Mucosa of stomach (tissue), 1 donor: ENCODE measurements at regions not wholly inside any gene's neighbourhood (a gene's known extent, or its start where the extent isn't known, plus 50 kb on each side); places are given as distances from the start of the nearest gene placed in this dataset.
"Not testable (repeated sequence)": the region's sequence is repeated elsewhere in the genome, so short reads cannot be mapped to it uniquely, and the experiment has no call there.

Experiments
- H3K27me3 ChIP-seq: one replicate; pipeline ENCODE4 v1.7.0; 2013; ENCODE audit warnings: mild to moderate bottlenecking, low read length; ENCODE audit not compliant: control insufficient read depth, insufficient read depth
- H3K36me3 ChIP-seq: one replicate; pipeline ENCODE4 v1.7.0; 2013; ENCODE audit warnings: low read length; ENCODE audit not compliant: control insufficient read depth, insufficient read depth
- H3K4me1 ChIP-seq: one replicate; pipeline ENCODE4 v1.7.0; 2013; ENCODE audit warnings: mild to moderate bottlenecking, low read length; ENCODE audit not compliant: control insufficient read depth, insufficient read depth
- H3K4me3 ChIP-seq: one replicate; pipeline ENCODE4 v1.7.0; 2013; ENCODE audit warnings: low read length
- H3K9ac ChIP-seq: one replicate; pipeline ENCODE4 v1.7.0; 2013; ENCODE audit warnings: mild to moderate bottlenecking, low read length, moderate library complexity
- H3K9me3 ChIP-seq: one replicate; pipeline ENCODE4 v1.7.0; 2013; ENCODE audit warnings: mild to moderate bottlenecking, low read length, moderate library complexity; ENCODE audit not compliant: control insufficient read depth
- donor health status: Pancreatic carcinoma.

DNA sequence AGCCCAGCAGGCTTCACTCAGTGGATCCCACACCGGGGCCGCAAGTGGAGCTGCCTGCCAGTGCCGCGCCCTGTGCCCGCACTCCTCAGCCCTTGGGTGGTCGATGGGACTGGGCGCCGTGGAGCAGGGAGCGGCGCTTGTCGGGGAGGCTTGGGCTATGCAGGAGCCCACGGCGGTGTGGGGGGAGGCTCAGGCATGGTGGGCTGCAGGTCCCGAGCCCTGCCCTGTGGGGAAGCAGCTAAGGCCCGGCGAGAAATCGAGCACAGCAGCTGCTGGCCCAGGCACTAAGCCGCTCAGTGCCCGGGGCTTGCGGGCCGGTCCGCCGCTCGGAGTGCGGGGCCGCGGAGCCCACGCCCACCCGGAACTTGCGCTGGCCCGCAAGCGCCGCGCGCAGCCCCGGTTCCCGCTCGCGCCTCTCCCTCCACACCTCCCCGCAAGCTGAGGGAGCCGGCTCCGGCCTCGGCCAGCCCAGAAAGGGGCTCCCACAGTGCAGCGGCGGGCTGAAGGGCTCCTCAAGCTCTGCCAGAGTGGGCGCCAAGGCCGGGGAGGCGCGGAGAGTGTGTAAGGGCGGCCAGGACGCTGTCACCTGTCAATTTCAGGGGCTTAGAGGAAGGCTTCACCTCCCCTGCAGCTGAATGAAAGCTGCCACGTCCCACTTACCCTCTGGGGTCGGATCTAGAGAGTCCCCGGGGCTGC, 157.3 kb downstream of the LY86 start:
- H3K4me3 ChIP-seq, H3K36me3 ChIP-seq, H3K9me3 ChIP-seq, H3K27me3 ChIP-seq, H3K4me1 ChIP-seq, H3K9ac ChIP-seq: not testable (repeated sequence)

DNA sequence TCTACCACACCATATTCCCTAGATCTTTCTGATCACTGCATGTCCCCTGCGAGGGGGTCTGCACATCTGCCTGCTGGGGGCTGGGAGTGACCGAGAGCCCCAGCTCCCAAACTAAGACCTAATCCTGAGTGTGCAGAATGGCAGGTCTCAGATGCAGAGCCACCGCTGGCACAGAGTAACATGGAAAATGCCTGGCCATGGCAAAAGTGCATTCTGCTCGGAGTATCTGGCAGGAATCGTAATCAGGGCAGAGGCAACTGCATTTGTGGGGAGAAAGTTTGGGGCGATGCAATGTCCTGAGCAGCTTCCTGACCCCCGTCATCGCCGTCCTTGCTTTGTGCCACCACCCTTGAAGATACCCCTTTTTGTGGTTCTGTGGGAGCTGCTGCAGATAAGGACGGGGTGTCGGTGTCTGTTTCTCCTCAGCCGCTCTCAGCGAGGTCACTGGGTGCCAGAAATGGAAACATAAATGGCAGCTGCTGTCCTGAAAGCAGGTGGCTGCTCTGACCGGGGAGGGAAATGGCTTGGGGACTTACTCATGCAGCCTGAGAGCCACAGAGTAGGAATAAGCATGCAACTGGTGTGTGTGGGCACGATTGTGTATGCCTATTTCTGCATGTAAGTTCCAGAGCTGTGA, 157.9 kb downstream of the LY86 start:
- Histone ChIP-seq H3K27me3 (peaks cover 6% of the 10 kb centered on the region), H3K36me3 (no peaks in the 10 kb centered on the region), H3K9me3 (no peaks in the 10 kb centered on the region), H3K4me3 (no peak overlapping the region), H3K9ac (no peak overlapping the region), H3K4me1 (peaks cover 17% of the 10 kb centered on the region)

DNA sequence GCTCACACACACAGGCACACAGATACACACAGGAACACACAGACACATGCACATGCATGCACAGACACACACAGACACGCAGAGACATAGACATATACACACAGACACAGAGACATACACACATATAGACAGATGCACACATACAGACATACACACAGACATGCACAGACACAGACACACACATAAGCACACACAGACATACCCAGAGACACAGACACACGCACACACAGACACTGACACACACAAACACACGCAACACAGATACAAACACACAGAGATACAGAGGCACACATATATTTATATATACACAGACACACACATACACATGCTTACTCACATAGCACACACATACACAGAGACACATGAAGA, 158.4 kb downstream of the LY86 start:
- no peaks in the 10 kb centered on the region for H3K36me3 ChIP-seq
- H3K27me3 ChIP-seq, result peaks cover 6% of the 10 kb centered on the region
- H3K9ac ChIP-seq, result no peak overlapping the region
- H3K4me1 ChIP-seq, result peaks cover 22% of the 10 kb centered on the region
- H3K4me3 ChIP-seq, result no peak overlapping the region
- no peaks in the 10 kb centered on the region for H3K9me3 ChIP-seq

DNA sequence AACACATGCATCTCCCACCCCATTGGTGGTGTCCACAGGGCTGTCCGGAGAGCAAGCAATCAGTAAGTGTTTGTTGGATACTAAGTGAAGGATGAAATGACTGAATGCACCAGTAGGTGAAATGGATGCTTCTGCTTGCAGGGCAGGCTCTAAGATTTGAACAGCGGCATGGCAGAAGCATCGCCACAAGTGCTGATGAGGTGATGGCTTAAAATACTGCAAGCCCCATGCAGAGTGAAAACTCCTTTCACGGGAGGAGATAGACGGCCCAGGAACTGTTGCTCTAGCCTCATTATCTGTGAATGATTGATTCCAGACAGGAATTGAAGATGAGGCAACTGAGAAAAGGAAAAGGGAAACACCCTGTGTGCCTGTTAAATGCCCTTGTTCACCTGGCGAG, 158.9 kb downstream of the LY86 start:
- no peaks in the 10 kb centered on the region for H3K9me3 ChIP-seq
- H3K4me1 ChIP-seq, result peaks cover 25% of the 10 kb centered on the region
- no peak overlapping the region for H3K9ac ChIP-seq
- H3K27me3 ChIP-seq, result peaks cover 6% of the 10 kb centered on the region
- H3K4me3 ChIP-seq, result no peak overlapping the region
- H3K36me3 ChIP-seq, result no peaks in the 10 kb centered on the region

DNA sequence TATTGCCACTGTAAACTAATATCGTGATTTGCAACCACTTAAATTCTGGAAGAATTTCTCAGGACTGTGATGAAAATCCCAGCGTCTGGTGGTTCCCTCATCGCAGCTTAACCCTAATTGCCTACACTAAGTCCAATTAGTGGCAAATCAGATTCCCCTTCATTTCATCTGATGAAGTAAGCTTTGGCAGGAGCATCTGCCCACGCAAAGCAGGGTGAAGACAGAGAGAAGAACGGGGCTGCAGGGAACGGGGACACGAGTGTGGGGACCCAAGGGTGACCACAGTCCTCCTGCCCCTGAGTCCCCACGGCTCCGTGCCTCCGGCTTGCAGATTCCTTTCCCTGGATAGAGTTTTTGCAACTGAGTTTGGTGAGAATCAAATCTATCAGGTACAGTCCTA, 159.5 kb downstream of the LY86 start:
- peaks cover 25% of the 10 kb centered on the region for H3K4me1 ChIP-seq
- H3K4me3 ChIP-seq, result no peak overlapping the region

DNA sequence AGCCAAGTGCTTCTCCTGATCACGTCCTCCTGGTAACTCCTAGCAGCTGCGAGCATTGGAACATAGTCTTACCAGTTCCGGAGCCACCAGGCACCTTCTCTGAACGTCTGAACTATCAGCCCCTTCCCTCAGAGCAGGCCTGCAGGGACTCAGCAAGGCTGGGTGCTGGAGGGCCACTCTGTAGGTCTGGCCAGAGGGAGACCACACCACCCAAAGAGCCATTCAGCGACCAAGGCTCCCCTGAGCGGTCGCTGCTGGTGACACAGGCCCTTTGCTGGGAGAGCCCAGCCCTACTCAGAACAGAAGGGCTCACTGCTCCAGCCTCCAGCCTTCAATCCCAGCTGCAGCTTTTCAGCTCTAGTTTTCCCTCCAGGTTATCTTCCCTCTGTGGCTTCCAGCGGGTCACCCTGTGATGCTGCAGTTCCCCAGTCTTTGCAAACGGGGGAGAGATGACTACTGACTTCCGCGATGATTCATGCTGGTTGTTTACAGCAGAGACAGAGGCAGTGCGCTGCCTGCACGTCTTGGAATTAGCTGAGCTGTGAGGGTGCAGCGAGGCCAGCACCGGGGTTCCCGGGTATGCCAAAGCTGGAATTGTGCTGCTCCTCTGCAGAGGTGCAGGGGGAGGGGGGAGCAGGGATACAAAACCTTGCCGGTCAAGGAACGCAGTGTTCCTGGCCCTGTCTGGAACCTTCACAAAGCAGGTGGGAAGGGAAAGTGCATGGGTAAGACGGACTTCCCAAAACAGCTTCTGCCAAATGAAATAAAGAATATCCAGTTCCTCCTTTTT, 161.4 kb downstream of the LY86 start:
- H3K27me3 ChIP-seq, result peaks cover 6% of the 10 kb centered on the region
- H3K36me3 ChIP-seq, result no peaks in the 10 kb centered on the region
- H3K9me3 ChIP-seq, result no peaks in the 10 kb centered on the region
- H3K9ac ChIP-seq, result no peak overlapping the region
- H3K4me3 ChIP-seq, result no peak overlapping the region
- peaks cover 25% of the 10 kb centered on the region for H3K4me1 ChIP-seq

More for the DNA sequence above, 159.5 kb downstream of the LY86 start:
- no peaks in the 10 kb centered on the region for H3K36me3 ChIP-seq
- peaks cover 6% of the 10 kb centered on the region for H3K27me3 ChIP-seq
- no peaks in the 10 kb centered on the region for H3K9me3 ChIP-seq
- no peak overlapping the region for H3K9ac ChIP-seq

DNA sequence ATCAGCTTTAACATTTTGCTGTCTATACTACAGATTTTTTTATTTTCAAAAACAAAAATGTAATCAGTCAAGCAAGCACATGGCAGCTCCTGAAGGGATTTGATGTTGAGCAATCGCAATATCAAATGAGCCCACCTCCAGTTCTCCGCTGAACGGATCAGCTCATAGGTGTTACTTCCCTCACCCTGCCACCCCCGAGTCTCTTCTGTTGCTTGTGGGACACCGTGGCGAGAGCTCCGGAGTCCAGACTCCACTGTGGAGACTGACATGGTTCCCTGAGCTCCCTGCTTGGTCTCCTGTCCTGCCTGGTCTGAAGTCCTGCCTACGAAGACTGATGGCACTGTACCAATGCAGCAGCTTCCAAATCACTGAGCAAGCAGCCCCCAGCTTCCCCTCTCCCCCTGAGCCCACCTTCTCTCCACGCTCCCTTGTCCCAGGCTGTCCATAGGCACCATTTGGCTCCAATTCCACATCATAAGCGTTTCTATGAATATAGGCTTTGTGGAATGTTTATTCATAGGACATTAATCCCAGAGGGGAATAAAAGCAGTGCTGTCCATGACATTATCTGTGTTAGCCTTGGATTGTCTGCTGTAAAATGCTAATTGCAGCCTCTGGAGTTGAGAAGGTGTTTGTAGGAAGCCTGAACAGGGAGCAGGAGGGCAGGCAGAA, 162.2 kb downstream of the LY86 start:
- Histone ChIP-seq H3K27me3 (peaks cover 6% of the 10 kb centered on the region), H3K9me3 (no peaks in the 10 kb centered on the region), H3K4me1 (peaks cover 25% of the 10 kb centered on the region), H3K4me3 (no peak overlapping the region), H3K9ac (no peak overlapping the region), H3K36me3 (no peaks in the 10 kb centered on the region)

DNA sequence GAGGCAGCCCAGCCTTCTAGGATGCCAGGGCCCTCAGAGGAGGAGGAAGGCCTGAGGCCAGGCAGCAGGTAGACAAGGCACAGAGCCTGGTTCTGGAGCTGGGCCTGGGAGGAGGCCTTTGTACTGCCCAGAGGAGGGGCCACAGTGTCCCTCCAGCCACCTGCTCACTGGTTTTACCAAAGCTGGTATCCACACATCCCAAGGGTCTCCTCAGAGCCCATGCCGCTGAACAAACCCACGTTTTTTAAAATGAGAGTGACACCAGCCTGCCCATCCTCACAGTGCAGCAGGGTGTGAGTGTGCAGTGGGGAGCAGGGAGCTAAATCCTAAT, 162.7 kb downstream of the LY86 start:
- Histone ChIP-seq H3K4me3 (no peak overlapping the region), H3K9ac (no peak overlapping the region), H3K27me3 (peaks cover 6% of the 10 kb centered on the region), H3K4me1 (peaks cover 25% of the 10 kb centered on the region), H3K9me3 (no peaks in the 10 kb centered on the region), H3K36me3 (no peaks in the 10 kb centered on the region)

DNA sequence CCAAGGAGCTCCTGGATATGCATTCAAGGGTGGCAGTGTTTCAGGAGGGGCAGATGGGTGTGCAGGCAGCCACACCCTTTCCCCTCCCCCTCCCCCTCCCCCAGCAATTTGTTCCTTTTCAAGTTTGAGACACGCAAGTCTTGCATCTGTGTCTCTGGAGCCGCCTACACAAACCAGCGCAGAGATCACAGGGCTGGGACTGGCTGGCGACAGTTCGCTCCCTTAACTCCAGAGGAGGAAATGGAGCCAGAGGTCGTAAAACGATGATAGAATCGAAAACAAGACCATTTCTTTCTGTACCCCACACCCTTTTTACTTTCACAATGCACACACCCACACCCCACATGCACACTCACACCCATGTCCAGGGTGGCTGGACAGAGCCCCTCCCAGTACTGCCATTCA, 163.1 kb downstream of the LY86 start:
- H3K4me3 ChIP-seq, result no peak overlapping the region
- H3K36me3 ChIP-seq, result no peaks in the 10 kb centered on the region
- peaks cover 6% of the 10 kb centered on the region for H3K27me3 ChIP-seq
- H3K9ac ChIP-seq, result no peak overlapping the region
- H3K9me3 ChIP-seq, result no peaks in the 10 kb centered on the region
- H3K4me1 ChIP-seq, result peaks cover 25% of the 10 kb centered on the region

DNA sequence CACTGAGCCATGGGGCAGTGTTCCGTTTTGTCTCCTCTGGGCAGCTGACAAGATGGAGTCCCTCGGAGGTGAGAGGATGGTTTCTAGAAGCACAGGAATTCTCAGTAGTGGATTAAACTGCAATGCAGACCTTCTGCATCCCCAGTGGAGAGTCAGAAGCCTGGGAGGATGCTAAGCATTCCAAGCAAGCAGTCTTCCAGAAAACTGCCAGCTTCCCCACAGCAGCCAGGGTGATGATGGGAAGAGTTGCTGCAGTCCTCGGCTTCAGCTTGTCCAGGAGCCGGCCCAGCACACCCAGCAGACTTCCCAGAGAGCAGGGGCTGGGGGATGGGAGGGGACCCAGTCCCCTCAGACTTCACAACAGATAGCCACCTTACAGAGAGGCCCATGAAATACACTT, 163.6 kb downstream of the LY86 start:
- Histone ChIP-seq H3K9ac (no peak overlapping the region), H3K9me3 (no peaks in the 10 kb centered on the region), H3K36me3 (no peaks in the 10 kb centered on the region), H3K4me3 (no peak overlapping the region), H3K27me3 (peaks cover 6% of the 10 kb centered on the region), H3K4me1 (peaks cover 25% of the 10 kb centered on the region)

DNA sequence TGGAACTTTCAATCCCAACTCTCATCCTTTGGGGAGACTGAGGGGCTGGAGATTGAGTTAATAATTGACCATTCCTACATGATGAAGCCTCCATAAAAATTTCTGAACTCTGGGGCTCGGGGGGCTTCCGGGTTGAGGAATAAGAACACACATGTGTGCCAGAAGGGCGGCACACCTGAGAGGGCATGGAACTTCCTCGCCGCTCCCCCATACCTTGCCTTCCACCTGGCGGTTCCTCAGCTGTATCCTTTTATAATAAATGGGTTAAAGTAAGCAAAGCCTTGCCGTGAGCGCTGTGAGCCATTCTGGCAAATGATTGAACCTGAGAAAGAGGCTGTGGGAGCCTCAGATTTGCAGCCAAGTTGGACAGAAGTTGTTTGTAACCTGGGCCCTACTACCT, 164.8 kb downstream of the LY86 start:
- H3K9me3 ChIP-seq, result no peaks in the 10 kb centered on the region
- H3K4me1 ChIP-seq, result peaks cover 27% of the 10 kb centered on the region
- H3K9ac ChIP-seq, result no peak overlapping the region
- no peak overlapping the region for H3K4me3 ChIP-seq
- no peaks in the 10 kb centered on the region for H3K36me3 ChIP-seq
- H3K27me3 ChIP-seq, result peaks cover 4% of the 10 kb centered on the region

DNA sequence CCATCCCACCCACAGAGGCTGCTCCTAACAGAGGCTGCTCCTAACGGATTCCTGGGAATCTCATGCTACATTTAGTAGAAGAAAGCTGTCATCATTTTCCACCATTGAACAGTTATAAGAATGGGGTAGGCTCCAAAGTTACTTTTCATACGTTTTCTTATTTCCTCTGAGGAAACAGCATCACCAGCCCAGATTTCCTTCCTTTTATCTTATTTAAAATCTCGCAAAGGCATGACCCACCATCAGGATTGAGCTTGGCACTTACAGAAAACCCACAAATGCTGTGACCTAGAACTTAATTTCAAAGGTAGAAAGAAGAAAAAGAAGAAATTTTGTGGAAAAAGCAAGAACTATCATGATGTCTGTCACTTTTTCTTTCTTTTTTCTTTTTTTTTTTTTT, 168.0 kb downstream of the LY86 start:
- Histone ChIP-seq H3K9ac (no peak overlapping the region), H3K9me3 (no peaks in the 10 kb centered on the region), H3K27me3 (no peaks in the 10 kb centered on the region)

More for the DNA sequence above, 168.0 kb downstream of the LY86 start:
- no peak overlapping the region for H3K4me3 ChIP-seq
- peaks cover 22% of the 10 kb centered on the region for H3K4me1 ChIP-seq
- no peaks in the 10 kb centered on the region for H3K36me3 ChIP-seq
